ENCODE measurements at regions not wholly inside any gene's neighbourhood (a gene's known extent, or its start where the extent isn't known, plus 50 kb on each side); places are given as distances from the start of the nearest gene placed in this dataset.

- H3K27ac ChIP-seq: no peak overlapping the region
- ATAC-seq (ENCODE audit: insufficient number of reproducible peaks, low FRiP score, low read depth) (no peak), DNase-seq (ENCODE audit: low spot score) (no peak)
- no peaks in the 10 kb centered on the region for H3K27me3 ChIP-seq (replicated peaks; ENCODE audit: insufficient read depth)
- TF ChIP-seq CTCF (IDR thresholded peaks at IDR 0.05): no peak
- no peaks in the 10 kb centered on the region for H3K9me3 ChIP-seq
- H3K36me3 ChIP-seq: no peaks in the 10 kb centered on the region
- H3K4me1 ChIP-seq (ENCODE audit: control insufficient read depth in 1 of 2, low read depth in 2 of 2): peaks cover 3 to 6% of the 10 kb centered on the region in 2 donors
- H3K4me3 ChIP-seq: no peak overlapping the region
These were observed 273.6 kb downstream of the SRBD1 start for GRCh38 chr2:45337481-45337880.

- H3K27me3 ChIP-seq (replicated peaks; ENCODE audit: insufficient read depth): no peaks in the 10 kb centered on the region
- H3K36me3 ChIP-seq: no peaks in the 10 kb centered on the region
- DNase-seq (ENCODE audit: low spot score) (no peak), ATAC-seq (ENCODE audit: insufficient number of reproducible peaks, low FRiP score, low read depth) (no peak)
- H3K9me3 ChIP-seq: no peaks in the 10 kb centered on the region
- no peak for TF ChIP-seq CTCF (IDR thresholded peaks at IDR 0.05)
- no peak overlapping the region for H3K27ac ChIP-seq
- no peaks in the 10 kb centered on the region for H3K4me1 ChIP-seq (ENCODE audit: control insufficient read depth in 1 of 2, low read depth in 2 of 2)
- H3K4me3 ChIP-seq: no peak overlapping the region
These were observed 276.9 kb downstream of the SRBD1 start for GRCh38 chr2:45334205-45334604.

- Histone ChIP-seq H3K36me3 (no peaks in the 10 kb centered on the region), H3K27ac (no peak overlapping the region), H3K4me3 (no peak overlapping the region), H3K27me3 (replicated peaks; ENCODE audit: insufficient read depth) (no peaks in the 10 kb centered on the region), H3K4me1 (ENCODE audit: control insufficient read depth in 1 of 2, low read depth in 2 of 2) (no peaks in the 10 kb centered on the region), H3K9me3 (no peaks in the 10 kb centered on the region)
- ATAC-seq (ENCODE audit: insufficient number of reproducible peaks, low FRiP score, low read depth) (no peak), DNase-seq (ENCODE audit: low spot score) (no peak)
- TF ChIP-seq CTCF (IDR thresholded peaks at IDR 0.05): no peak
These were observed 278.5 kb downstream of the SRBD1 start for GRCh38 chr2:45332567-45332966.

- no peak overlapping the region for H3K27ac ChIP-seq
- H3K4me3 ChIP-seq: no peak overlapping the region
- no peaks in the 10 kb centered on the region for H3K4me1 ChIP-seq (ENCODE audit: control insufficient read depth in 1 of 2, low read depth in 2 of 2)
- H3K36me3 ChIP-seq: no peaks in the 10 kb centered on the region
- no peak for DNase-seq (ENCODE audit: low spot score)
- no peaks in the 10 kb centered on the region for H3K27me3 ChIP-seq (replicated peaks; ENCODE audit: insufficient read depth)
- H3K9me3 ChIP-seq: no peaks in the 10 kb centered on the region
- no peak for TF ChIP-seq CTCF (IDR thresholded peaks at IDR 0.05)
- no peak for ATAC-seq (ENCODE audit: insufficient number of reproducible peaks, low FRiP score, low read depth)
These were observed 279.0 kb downstream of the SRBD1 start for GRCh38 chr2:45332094-45332493.

GRCh38 chr2:45331410-45331786 is 279.7 kb downstream of the SRBD1 start:
- Histone ChIP-seq H3K27me3 (replicated peaks; ENCODE audit: insufficient read depth) (no peaks in the 10 kb centered on the region), H3K4me1 (ENCODE audit: control insufficient read depth in 1 of 2, low read depth in 2 of 2) (no peaks in the 10 kb centered on the region), H3K27ac (no peak overlapping the region), H3K9me3 (no peaks in the 10 kb centered on the region), H3K4me3 (no peak overlapping the region), H3K36me3 (no peaks in the 10 kb centered on the region)
- TF ChIP-seq CTCF (IDR thresholded peaks at IDR 0.05): no peak
- no peak for ATAC-seq (ENCODE audit: insufficient number of reproducible peaks, low FRiP score, low read depth)
- DNase-seq (ENCODE audit: low spot score): no peak

Data from thoracic aorta (tissue), 2 donors.